Esophagus squamous epithelium (tissue), 4 donors: ENCODE measurements at regions not wholly inside any gene's neighbourhood (a gene's known extent, or its start where the extent isn't known, plus 50 kb on each side); places are given as distances from the start of the nearest gene placed in this dataset.

Experiments used
- POLR2A ChIP-seq, 4 donors: fragments of 450-650 bp; IDR thresholded peaks; one replicate each; pipeline ENCODE4 v1.6.1; 2017; ENCODE audit warnings: antibody characterized with exemption in 4 of 4, mild to moderate bottlenecking in 4 of 4, moderate library complexity in 3 of 4
- TF ChIP-seq, protein P1 (sequence below), 6 experiments: fragments of 450-650 bp in 4 of 6; fragments of 200-600 bp in 2 of 6; sonication (generic) in 2 of 6; IDR thresholded peaks; one replicate each; pipeline ENCODE4 v1.5.1; 2016 to 2019; ENCODE audit warnings: antibody characterized with exemption in 6 of 6, mild to moderate bottlenecking in 4 of 6, moderate library complexity in 4 of 6

- TF ChIP-seq POLR2A (IDR thresholded peaks at IDR 0.05), result no peak
- TF ChIP-seq, protein P1, sequence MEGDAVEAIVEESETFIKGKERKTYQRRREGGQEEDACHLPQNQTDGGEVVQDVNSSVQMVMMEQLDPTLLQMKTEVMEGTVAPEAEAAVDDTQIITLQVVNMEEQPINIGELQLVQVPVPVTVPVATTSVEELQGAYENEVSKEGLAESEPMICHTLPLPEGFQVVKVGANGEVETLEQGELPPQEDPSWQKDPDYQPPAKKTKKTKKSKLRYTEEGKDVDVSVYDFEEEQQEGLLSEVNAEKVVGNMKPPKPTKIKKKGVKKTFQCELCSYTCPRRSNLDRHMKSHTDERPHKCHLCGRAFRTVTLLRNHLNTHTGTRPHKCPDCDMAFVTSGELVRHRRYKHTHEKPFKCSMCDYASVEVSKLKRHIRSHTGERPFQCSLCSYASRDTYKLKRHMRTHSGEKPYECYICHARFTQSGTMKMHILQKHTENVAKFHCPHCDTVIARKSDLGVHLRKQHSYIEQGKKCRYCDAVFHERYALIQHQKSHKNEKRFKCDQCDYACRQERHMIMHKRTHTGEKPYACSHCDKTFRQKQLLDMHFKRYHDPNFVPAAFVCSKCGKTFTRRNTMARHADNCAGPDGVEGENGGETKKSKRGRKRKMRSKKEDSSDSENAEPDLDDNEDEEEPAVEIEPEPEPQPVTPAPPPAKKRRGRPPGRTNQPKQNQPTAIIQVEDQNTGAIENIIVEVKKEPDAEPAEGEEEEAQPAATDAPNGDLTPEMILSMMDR (IDR thresholded peaks at IDR 0.05), result no peak
Observed at GRCh38 chr7:20980668-20981264, 194.1 kb upstream of the SP8 start.
